ENCODE measurements at regions not wholly inside any gene's neighbourhood (a gene's known extent, or its start where the extent isn't known, plus 50 kb on each side); places are given as distances from the start of the nearest gene placed in this dataset.

- peak overlapping the region; percentile 20 for H3K27ac ChIP-seq
- TF ChIP-seq CTCF (IDR thresholded peaks at IDR 0.05): no peak
- no peak for DNase-seq
- no peaks in the 10 kb centered on the region for H3K27me3 ChIP-seq
- intact Hi-C loops (cut with DNase I): no loop called here
- H3K4me1 ChIP-seq: no peaks in the 10 kb centered on the region
- no peak overlapping the region for H3K9ac ChIP-seq (ENCODE audit: low read depth in 2 of 2, low read length in 2 of 2)
- H3K4me3 ChIP-seq: no peak overlapping the region
- no peaks in the 10 kb centered on the region for H3K9me3 ChIP-seq
- H3K36me3 ChIP-seq: no peaks in the 10 kb centered on the region
Observed at GRCh38 chr6:19181211-19181610, 656.0 kb upstream of the ID4 start.

- Histone ChIP-seq H3K9ac (ENCODE audit: low read depth in 2 of 2, low read length in 2 of 2) (no peak overlapping the region), H3K9me3 (no peaks in the 10 kb centered on the region), H3K36me3 (no peaks in the 10 kb centered on the region), H3K4me3 (no peak overlapping the region), H3K4me1 (no peaks in the 10 kb centered on the region), H3K27me3 (no peaks in the 10 kb centered on the region), H3K27ac (no peak overlapping the region)
- intact Hi-C loops (cut with DNase I): no loop called here
- no peak for DNase-seq
- TF ChIP-seq CTCF (IDR thresholded peaks at IDR 0.05): no peak
Observed at GRCh38 chr6:19193624-19194023, 643.5 kb upstream of the ID4 start.

GRCh38 chr6:19204445-19204844 lies 632.7 kb upstream of the ID4 start:
- Histone ChIP-seq H3K36me3 (no peaks in the 10 kb centered on the region), H3K27ac (no peak overlapping the region), H3K27me3 (no peaks in the 10 kb centered on the region), H3K4me3 (no peak overlapping the region), H3K4me1 (no peaks in the 10 kb centered on the region), H3K9me3 (no peaks in the 10 kb centered on the region), H3K9ac (ENCODE audit: low read depth in 2 of 2, low read length in 2 of 2) (no peak overlapping the region)
- no peak for TF ChIP-seq CTCF (IDR thresholded peaks at IDR 0.05)
- intact Hi-C loops (cut with DNase I): no loop called here
- no peak for DNase-seq

- no peak overlapping the region for H3K4me3 ChIP-seq
- H3K4me1 ChIP-seq: no peaks in the 10 kb centered on the region
- DNase-seq: no peak
- no peak overlapping the region for H3K27ac ChIP-seq
- no peaks in the 10 kb centered on the region for H3K9me3 ChIP-seq
- H3K9ac ChIP-seq (ENCODE audit: low read depth in 2 of 2, low read length in 2 of 2): no peak overlapping the region
- intact Hi-C loops (cut with DNase I): no loop called here
- H3K36me3 ChIP-seq: no peaks in the 10 kb centered on the region
- H3K27me3 ChIP-seq: no peaks in the 10 kb centered on the region
- no peak for TF ChIP-seq CTCF (IDR thresholded peaks at IDR 0.05)
Observed at GRCh38 chr6:19205076-19205475, 632.1 kb upstream of the ID4 start.

- H3K9me3 ChIP-seq: no peaks in the 10 kb centered on the region
- intact Hi-C loops (cut with DNase I): no loop called here
- H3K4me1 ChIP-seq: no peaks in the 10 kb centered on the region
- no peaks in the 10 kb centered on the region for H3K27me3 ChIP-seq
- no peak for TF ChIP-seq CTCF (IDR thresholded peaks at IDR 0.05)
- H3K4me3 ChIP-seq: no peak overlapping the region
- no peak overlapping the region for H3K27ac ChIP-seq
- no peak for DNase-seq
- no peak overlapping the region for H3K9ac ChIP-seq (ENCODE audit: low read depth in 2 of 2, low read length in 2 of 2)
- H3K36me3 ChIP-seq: no peaks in the 10 kb centered on the region
Observed at GRCh38 chr6:19209202-19209601, 628.0 kb upstream of the ID4 start.
